ENCODE measurements at regions not wholly inside any gene's neighbourhood (a gene's known extent, or its start where the extent isn't known, plus 50 kb on each side); places are given as distances from the start of the nearest gene placed in this dataset.

- no peaks in the 10 kb centered on the region for H3K36me3 Mint-ChIP-seq
- no peaks in the 10 kb centered on the region for H3K4me1 Mint-ChIP-seq
- no peak overlapping the region for H3K4me3 Mint-ChIP-seq
- H3K27me3 Mint-ChIP-seq, result no peaks in the 10 kb centered on the region
- DNase-seq, result no peak
- no peaks in the 10 kb centered on the region for H3K9me3 Mint-ChIP-seq
- H3K27ac Mint-ChIP-seq, result no peak overlapping the region
- no peak for ATAC-seq (replicated peaks)
Measured at GRCh38 chr2:193538061-193538460, 1343.3 kb upstream of the TMEFF2 start.

GRCh38 chr2:193537531-193537930 lies 1342.8 kb upstream of the TMEFF2 start:
- no peaks in the 10 kb centered on the region for H3K27me3 Mint-ChIP-seq
- no peak overlapping the region for H3K4me3 Mint-ChIP-seq
- DNase-seq (no peak), ATAC-seq (replicated peaks) (no peak)
- no peak overlapping the region for H3K27ac Mint-ChIP-seq
- no peaks in the 10 kb centered on the region for H3K36me3 Mint-ChIP-seq
- no peaks in the 10 kb centered on the region for H3K4me1 Mint-ChIP-seq
- H3K9me3 Mint-ChIP-seq, result no peaks in the 10 kb centered on the region

DNA sequence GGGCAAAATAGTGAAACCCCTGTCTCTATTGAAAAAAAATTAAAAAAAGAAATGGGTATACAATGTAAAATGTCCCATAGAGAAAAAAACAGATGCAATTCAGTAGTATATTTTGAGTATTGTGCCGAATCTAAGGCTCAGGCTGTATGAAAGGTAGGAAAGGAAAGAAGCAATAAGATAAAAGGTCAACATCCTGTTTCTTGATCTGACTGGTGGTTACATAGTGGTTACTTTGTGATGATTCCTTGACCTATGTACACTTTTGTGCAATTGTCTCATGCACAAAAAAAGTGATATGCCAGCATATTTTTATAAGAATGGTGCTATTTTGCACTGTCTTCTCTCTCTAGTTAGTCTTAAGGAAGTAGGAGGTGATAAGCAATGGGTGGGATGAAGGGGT lies 1333.7 kb upstream of the TMEFF2 start:
- H3K27me3 Mint-ChIP-seq, result no peaks in the 10 kb centered on the region
- no peak overlapping the region for H3K4me3 Mint-ChIP-seq
- no peak overlapping the region for H3K27ac Mint-ChIP-seq
- H3K36me3 Mint-ChIP-seq, result no peaks in the 10 kb centered on the region
- peaks cover 2 to 5% of the 10 kb centered on the region in 2 donors for H3K4me1 Mint-ChIP-seq
- H3K9me3 Mint-ChIP-seq, result peaks cover 0 to 2% of the 10 kb centered on the region in 2 donors
- DNase-seq (no peak), ATAC-seq (replicated peaks) (peak; percentile 34 to 54)

DNA sequence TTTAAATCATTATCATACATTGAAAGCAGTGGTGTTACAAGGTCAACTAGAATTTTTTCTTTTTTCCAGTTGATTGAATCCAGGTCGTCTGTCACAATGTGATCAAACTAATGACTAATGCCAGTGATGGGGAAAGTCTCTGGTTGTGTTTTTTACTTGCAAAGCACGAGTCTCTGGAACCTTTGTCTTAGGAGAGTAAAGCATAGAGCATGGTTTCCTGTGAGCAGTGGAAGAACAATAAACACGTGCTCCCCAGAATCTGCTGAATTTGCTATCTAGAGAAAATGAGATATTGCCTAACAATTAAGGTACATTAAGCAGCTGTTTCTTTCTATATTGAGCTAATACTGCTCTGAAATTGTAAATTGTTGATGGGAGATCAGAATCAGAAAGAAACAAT lies 1332.4 kb upstream of the TMEFF2 start:
- no peak overlapping the region for H3K27ac Mint-ChIP-seq
- ATAC-seq (replicated peaks) (no peak), DNase-seq (no peak)
- H3K9me3 Mint-ChIP-seq, result peaks cover 0 to 2% of the 10 kb centered on the region in 2 donors
- peaks cover 2 to 5% of the 10 kb centered on the region in 2 donors for H3K4me1 Mint-ChIP-seq
- H3K36me3 Mint-ChIP-seq, result no peaks in the 10 kb centered on the region
- no peak overlapping the region for H3K4me3 Mint-ChIP-seq
- H3K27me3 Mint-ChIP-seq, result no peaks in the 10 kb centered on the region

DNA sequence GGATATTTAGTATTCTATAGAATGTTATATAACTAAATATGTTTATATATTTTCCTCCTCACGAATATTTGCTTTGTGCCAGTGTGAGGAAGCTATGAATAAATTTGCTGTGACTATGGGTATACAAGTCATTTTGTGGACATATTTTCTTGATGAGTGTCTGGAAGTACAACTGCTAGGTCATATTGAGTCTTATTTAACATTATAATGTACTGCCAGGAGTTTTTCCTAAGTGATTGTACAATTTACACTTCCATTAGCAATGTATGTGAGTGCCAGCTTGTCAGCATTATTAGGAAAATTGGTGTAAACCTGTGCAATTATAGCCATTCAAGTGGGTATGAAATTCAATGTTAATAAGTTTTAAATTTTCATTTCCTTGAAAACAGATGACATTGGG lies 1328.9 kb upstream of the TMEFF2 start:
- Mint-ChIP-seq H3K4me3 (no peak overlapping the region), H3K36me3 (no peaks in the 10 kb centered on the region), H3K27ac (no peak overlapping the region), H3K27me3 (no peaks in the 10 kb centered on the region), H3K4me1 (peaks cover 2 to 4% of the 10 kb centered on the region in 2 donors), H3K9me3 (no peaks in the 10 kb centered on the region)
- no peak for DNase-seq
- ATAC-seq (replicated peaks), result no peak

DNA sequence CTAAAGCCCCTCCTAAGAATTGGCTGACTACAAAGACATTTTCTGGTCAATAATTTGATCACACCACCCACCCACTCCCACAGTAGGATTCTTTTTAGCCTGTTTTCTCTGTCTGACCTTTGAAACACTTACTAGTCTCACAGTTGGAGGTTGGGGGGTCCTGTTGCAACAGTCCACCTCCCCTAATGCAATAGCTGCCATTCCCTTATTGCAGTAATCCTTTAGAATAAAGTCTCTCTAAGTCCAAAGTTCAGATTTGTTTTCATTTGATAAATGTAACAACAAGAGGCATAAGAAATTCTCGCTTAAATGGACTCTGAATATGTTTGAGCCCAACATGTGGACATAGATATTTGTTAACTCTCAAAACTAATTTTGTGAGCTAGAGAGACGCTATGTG lies 1326.8 kb upstream of the TMEFF2 start:
- Mint-ChIP-seq H3K36me3 (no peaks in the 10 kb centered on the region), H3K4me3 (no peak overlapping the region), H3K9me3 (peaks cover 0 to 1% of the 10 kb centered on the region in 2 donors), H3K27ac (no peak overlapping the region), H3K27me3 (no peaks in the 10 kb centered on the region), H3K4me1 (no peaks in the 10 kb centered on the region)
- ATAC-seq (replicated peaks) (no peak), DNase-seq (no peak)

- H3K27me3 Mint-ChIP-seq, result no peaks in the 10 kb centered on the region
- H3K4me1 Mint-ChIP-seq, result no peaks in the 10 kb centered on the region
- no peaks in the 10 kb centered on the region for H3K36me3 Mint-ChIP-seq
- H3K9me3 Mint-ChIP-seq, result peaks cover 0 to 3% of the 10 kb centered on the region in 2 donors
- ATAC-seq (replicated peaks) (no peak), DNase-seq (no peak)
- no peak overlapping the region for H3K27ac Mint-ChIP-seq
- no peak overlapping the region for H3K4me3 Mint-ChIP-seq
Measured at GRCh38 chr2:193520709-193521458, 1326.2 kb upstream of the TMEFF2 start.

DNA sequence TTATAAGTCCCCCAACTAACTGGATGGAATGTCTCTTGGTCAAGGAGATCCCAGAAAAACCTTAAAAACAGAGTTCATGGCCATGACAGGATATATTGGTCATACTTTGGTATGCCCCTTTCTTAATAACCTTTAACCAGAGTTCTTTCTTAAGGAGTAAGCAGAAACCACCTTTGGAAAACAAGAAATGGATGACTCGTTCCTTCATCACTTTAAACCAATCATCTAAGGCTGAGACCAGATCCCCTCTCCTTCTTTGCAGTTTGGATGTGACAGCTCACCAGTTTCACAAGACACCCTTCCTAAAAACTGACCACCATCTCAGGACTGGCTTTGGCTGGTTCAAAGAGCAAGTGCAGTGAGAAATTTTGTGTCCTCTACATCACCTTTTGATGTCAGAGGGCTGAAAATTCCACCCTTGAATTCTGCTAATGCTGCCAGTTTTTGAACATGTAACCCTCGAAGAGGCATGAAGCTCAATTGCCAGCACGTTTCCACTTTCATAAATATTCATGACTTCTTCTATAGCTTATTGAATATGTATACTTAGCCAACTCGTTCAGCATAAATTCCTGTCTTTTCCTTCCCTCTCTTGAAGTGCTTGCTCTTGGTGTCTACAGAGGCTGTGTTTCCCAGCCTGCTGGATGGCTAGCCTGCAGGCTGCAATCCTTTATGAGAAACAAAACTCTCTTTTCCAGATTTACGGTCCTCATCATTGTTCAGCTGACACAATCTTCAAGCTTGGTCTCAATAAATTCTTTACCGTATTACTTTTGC lies 1323.5 kb upstream of the TMEFF2 start:
- Mint-ChIP-seq H3K36me3 (no peaks in the 10 kb centered on the region), H3K27ac (no peak overlapping the region), H3K9me3 (peaks cover 0 to 3% of the 10 kb centered on the region in 2 donors), H3K27me3 (no peaks in the 10 kb centered on the region), H3K4me3 (no peak overlapping the region), H3K4me1 (no peaks in the 10 kb centered on the region)
- ATAC-seq (replicated peaks), result no peak
- no peak for DNase-seq

GRCh38 chr2:193517615-193518014 lies 1322.9 kb upstream of the TMEFF2 start:
- DNase-seq, result no peak

GRCh38 chr2:193506035-193506434 lies 1311.3 kb upstream of the TMEFF2 start:
- DNase-seq (no peak), ATAC-seq (replicated peaks) (no peak)
- Mint-ChIP-seq H3K27me3 (no peaks in the 10 kb centered on the region), H3K36me3 (no peaks in the 10 kb centered on the region), H3K4me3 (no peak overlapping the region), H3K4me1 (no peaks in the 10 kb centered on the region), H3K27ac (no peak overlapping the region), H3K9me3 (peaks cover 3 to 5% of the 10 kb centered on the region in 2 donors)

More at GRCh38 chr2:193517615-193518014, 1322.9 kb upstream of the TMEFF2 start:
- H3K9me3 Mint-ChIP-seq, result peaks cover 0 to 3% of the 10 kb centered on the region in 2 donors
- H3K4me1 Mint-ChIP-seq, result no peaks in the 10 kb centered on the region
- H3K27ac Mint-ChIP-seq, result no peak overlapping the region
- H3K36me3 Mint-ChIP-seq, result no peaks in the 10 kb centered on the region
- H3K27me3 Mint-ChIP-seq, result no peaks in the 10 kb centered on the region
- ATAC-seq (replicated peaks), result no peak
- no peak overlapping the region for H3K4me3 Mint-ChIP-seq

DNA sequence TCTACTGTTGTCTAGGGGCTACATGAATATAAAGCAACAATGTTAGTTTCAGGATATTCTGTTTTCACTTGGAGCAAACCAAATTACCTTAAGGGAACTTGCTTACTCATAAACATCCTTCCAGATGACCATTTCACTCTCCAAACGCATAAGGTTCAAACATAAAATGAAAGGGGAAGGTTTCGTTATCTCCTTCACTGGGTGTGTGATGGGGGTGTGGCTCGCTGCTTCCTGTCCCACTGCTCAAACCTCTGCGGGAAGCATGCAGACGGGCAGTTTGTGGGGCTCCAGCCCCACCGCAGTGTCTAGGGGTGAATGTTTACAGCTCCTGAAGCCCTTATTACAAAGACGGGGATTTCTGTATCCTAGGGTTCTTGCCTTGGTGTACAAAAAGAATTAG lies 1310.9 kb upstream of the TMEFF2 start:
- no peaks in the 10 kb centered on the region for H3K4me1 Mint-ChIP-seq
- no peaks in the 10 kb centered on the region for H3K36me3 Mint-ChIP-seq
- H3K27ac Mint-ChIP-seq, result no peak overlapping the region
- H3K4me3 Mint-ChIP-seq, result no peak overlapping the region
- ATAC-seq (replicated peaks) (no peak), DNase-seq (no peak)
- H3K9me3 Mint-ChIP-seq, result peaks cover 3 to 5% of the 10 kb centered on the region in 2 donors
- no peaks in the 10 kb centered on the region for H3K27me3 Mint-ChIP-seq

GRCh38 chr2:193502363-193503035 lies 1307.8 kb upstream of the TMEFF2 start:
- ATAC-seq (replicated peaks), result no peak
- Mint-ChIP-seq H3K27me3 (no peaks in the 10 kb centered on the region), H3K36me3 (no peaks in the 10 kb centered on the region), H3K4me1 (no peaks in the 10 kb centered on the region), H3K4me3 (no peak overlapping the region), H3K27ac (no peak overlapping the region), H3K9me3 (peaks cover 3 to 7% of the 10 kb centered on the region in 2 donors)
- no peak for DNase-seq

- no peaks in the 10 kb centered on the region for H3K4me1 Mint-ChIP-seq
Measured at GRCh38 chr2:193496786-193497185, 1302.1 kb upstream of the TMEFF2 start.

GRCh38 chr2:193482557-193482956 lies 1287.8 kb upstream of the TMEFF2 start:
- no peaks in the 10 kb centered on the region for H3K27me3 Mint-ChIP-seq
- no peak overlapping the region for H3K27ac Mint-ChIP-seq
- H3K4me3 Mint-ChIP-seq, result peak overlapping the region; percentile 62 to 69
- no peak for DNase-seq
- peaks cover 0 to 2% of the 10 kb centered on the region in 2 donors for H3K9me3 Mint-ChIP-seq
- H3K4me1 Mint-ChIP-seq, result peaks cover 0 to 4% of the 10 kb centered on the region in 2 donors
- peak; percentile 82 to 83 for ATAC-seq (replicated peaks)
- no peaks in the 10 kb centered on the region for H3K36me3 Mint-ChIP-seq

More at GRCh38 chr2:193496786-193497185, 1302.1 kb upstream of the TMEFF2 start:
- no peaks in the 10 kb centered on the region for H3K36me3 Mint-ChIP-seq
- H3K4me3 Mint-ChIP-seq, result no peak overlapping the region
- no peak for ATAC-seq (replicated peaks)
- peaks cover 3 to 5% of the 10 kb centered on the region in 2 donors for H3K9me3 Mint-ChIP-seq
- no peak overlapping the region for H3K27ac Mint-ChIP-seq
- no peak for DNase-seq
- no peaks in the 10 kb centered on the region for H3K27me3 Mint-ChIP-seq
